Fibroblast of lung (primary cell): ENCODE measurements at regions not wholly inside any gene's neighbourhood (a gene's known extent, or its start where the extent isn't known, plus 50 kb on each side); places are given as distances from the start of the nearest gene placed in this dataset.

Experiments
- DNase-seq, 2 donors: peaks; one replicate each; pipeline versions ENCODE4 v3.0.0 to v3.0.0-alpha.2; 2010; ENCODE audit warnings: low read depth in 2 of 2
- H2AFZ ChIP-seq: 2 replicates; pipeline ENCODE4 v1.5.1; 2012; ENCODE audit warnings: low read length, control low read depth, inconsistent platforms
- H3K27ac ChIP-seq: 2 replicates; pipeline ENCODE4 v1.5.1; 2011; ENCODE audit warnings: low read length, control low read depth; ENCODE audit not compliant: insufficient read depth
- H3K27me3 ChIP-seq: 2 replicates; pipeline ENCODE4 v1.5.1; 2011; ENCODE audit warnings: mild to moderate bottlenecking, low read length; ENCODE audit not compliant: control insufficient read depth, insufficient read depth
- H3K36me3 ChIP-seq: 2 replicates; pipeline ENCODE4 v1.5.1; 2011; ENCODE audit warnings: low read length; ENCODE audit not compliant: control insufficient read depth, insufficient read depth
- H3K4me1 ChIP-seq: 2 replicates; pipeline ENCODE4 v1.5.1; 2011; ENCODE audit warnings: low read length; ENCODE audit not compliant: control insufficient read depth, insufficient read depth; ENCODE audit errors: extremely low read depth
- H3K4me2 ChIP-seq: 2 replicates; pipeline ENCODE4 v1.5.1; 2011; ENCODE audit warnings: low read length, control low read depth; ENCODE audit not compliant: insufficient read depth; ENCODE audit errors: extremely low read depth
- H3K4me3 ChIP-seq, 4 experiments: fragments of 200-600 bp in 1 of 4; sonication (generic) in 1 of 4; replicated peaks in 1 of 4; 2 replicates each; pipeline ENCODE4 v1.5.1; 2011 to 2016; ENCODE audit warnings: low read length in 4 of 4, low read depth in 3 of 4, mild to moderate bottlenecking in 3 of 4, control low read depth in 2 of 4, inconsistent platforms in 1 of 4, mixed read lengths in 1 of 4; ENCODE audit not compliant: insufficient read depth in 1 of 4; ENCODE audit errors: control extremely low read depth in 1 of 4
- H3K79me2 ChIP-seq: 2 replicates; pipeline ENCODE4 v1.5.1; 2012; ENCODE audit warnings: mild to moderate bottlenecking, low read length, inconsistent platforms; ENCODE audit not compliant: control insufficient read depth, insufficient read depth
- H3K9ac ChIP-seq: 2 replicates; pipeline ENCODE4 v1.5.1; 2011; ENCODE audit warnings: mild to moderate bottlenecking, low read length, control low read depth; ENCODE audit not compliant: insufficient read depth
- H3K9me3 ChIP-seq: 2 replicates; pipeline ENCODE4 v1.5.1; 2012; ENCODE audit warnings: low read depth, low read length; ENCODE audit not compliant: control insufficient read depth, insufficient read depth
- H4K20me1 ChIP-seq: 2 replicates; pipeline ENCODE4 v1.5.1; 2011; ENCODE audit warnings: low read length; ENCODE audit not compliant: control insufficient read depth, insufficient read depth; ENCODE audit errors: extremely low read depth
- CTCF ChIP-seq, 2 donors: IDR thresholded peaks in 1 of 2; conservative IDR thresholded peaks in 1 of 2; 1 replicate in 1 of 2; 2 replicates in 1 of 2; pipeline ENCODE4 v1.5.1; 2011 to 2012; ENCODE audit warnings: low read length in 2 of 2, control low read depth in 1 of 2, inconsistent platforms in 1 of 2, low read depth in 1 of 2, mild to moderate bottlenecking in 1 of 2
- EZH2 ChIP-seq: IDR thresholded peaks from 2 replicates; pipeline ENCODE4 v1.5.1; 2012; ENCODE audit warnings: low read length, control low read depth, mild to moderate bottlenecking; ENCODE audit errors: missing control alignments

- Histone ChIP-seq H3K79me2 (no peaks in the 10 kb centered on the region), H3K36me3 (no peaks in the 10 kb centered on the region), H2AFZ (no peak overlapping the region), H3K9me3 (no peaks in the 10 kb centered on the region), H3K4me2 (no peak overlapping the region), H3K4me3 (no peak overlapping the region), H3K27me3 (no peaks in the 10 kb centered on the region), H4K20me1 (no peaks in the 10 kb centered on the region), H3K9ac (no peak overlapping the region), H3K27ac (no peak overlapping the region), H3K4me1 (peaks cover 3% of the 10 kb centered on the region)
- no peak for TF ChIP-seq CTCF (conservative IDR thresholded peaks at IDR 0.05 in 1 of 2, IDR thresholded peaks at IDR 0.05 in 1 of 2; ENCODE audit: low read depth in 1 of 2, low read length in 2 of 2)
- TF ChIP-seq EZH2: no peak
- DNase-seq: no peak
Observed at GRCh38 chr12:92362785-92363184, 217.1 kb upstream of the BTG1 start.

GRCh38 chr12:92362126-92362525 lies 216.5 kb upstream of the BTG1 start:
- no peak overlapping the region for H3K4me2 ChIP-seq
- no peak overlapping the region for H2AFZ ChIP-seq
- no peak overlapping the region for H3K9ac ChIP-seq
- H3K4me3 ChIP-seq: no peak overlapping the region
- no peaks in the 10 kb centered on the region for H4K20me1 ChIP-seq
- no peaks in the 10 kb centered on the region for H3K36me3 ChIP-seq
- no peak overlapping the region for H3K27ac ChIP-seq
- no peaks in the 10 kb centered on the region for H3K27me3 ChIP-seq
- no peaks in the 10 kb centered on the region for H3K9me3 ChIP-seq
- no peak for DNase-seq
- no peaks in the 10 kb centered on the region for H3K79me2 ChIP-seq
- TF ChIP-seq EZH2: no peak
- TF ChIP-seq CTCF (conservative IDR thresholded peaks at IDR 0.05 in 1 of 2, IDR thresholded peaks at IDR 0.05 in 1 of 2; ENCODE audit: low read depth in 1 of 2, low read length in 2 of 2): no peak
- peaks cover 3% of the 10 kb centered on the region for H3K4me1 ChIP-seq

- H4K20me1 ChIP-seq: no peaks in the 10 kb centered on the region
- peaks cover 3% of the 10 kb centered on the region for H3K4me1 ChIP-seq
- H3K27ac ChIP-seq: no peak overlapping the region
- no peaks in the 10 kb centered on the region for H3K79me2 ChIP-seq
- H3K4me3 ChIP-seq: no peak overlapping the region
- no peak overlapping the region for H2AFZ ChIP-seq
- no peak overlapping the region for H3K9ac ChIP-seq
- TF ChIP-seq CTCF (conservative IDR thresholded peaks at IDR 0.05 in 1 of 2, IDR thresholded peaks at IDR 0.05 in 1 of 2; ENCODE audit: low read depth in 1 of 2, low read length in 2 of 2) (no peak), EZH2 (no peak)
- no peaks in the 10 kb centered on the region for H3K27me3 ChIP-seq
- peak in 1 of 2 donors; percentile 7 for DNase-seq
- no peaks in the 10 kb centered on the region for H3K36me3 ChIP-seq
- no peaks in the 10 kb centered on the region for H3K9me3 ChIP-seq
- H3K4me2 ChIP-seq: no peak overlapping the region
Observed at GRCh38 chr12:92360543-92360942, 214.9 kb upstream of the BTG1 start.
